ENCODE measurements at regions not wholly inside any gene's neighbourhood (a gene's known extent, or its start where the extent isn't known, plus 50 kb on each side); places are given as distances from the start of the nearest gene placed in this dataset.

GRCh38 chr7:22651534-22652243 is 75.3 kb upstream of the IL6 start:
- no peaks in the 10 kb centered on the region for H3K36me3 ChIP-seq (ENCODE audit: control insufficient read depth in 4 of 4, insufficient read depth in 4 of 4, low read length in 3 of 4)
- peaks cover 0 to under 1% (median 0%) of the 10 kb centered on the region in 5 experiments for H3K27me3 ChIP-seq (replicated peaks in 2 of 5; ENCODE audit: control insufficient read depth in 4 of 5, insufficient read depth in 5 of 5, low read length in 4 of 5)
- peaks cover 0 to 16% (median 5%) of the 10 kb centered on the region in 5 experiments for H3K9me3 ChIP-seq (ENCODE audit: control extremely low read depth in 1 of 5, control insufficient read depth in 4 of 5, insufficient read depth in 2 of 5, low read depth in 1 of 5, low read length in 4 of 5)
- H3K27ac ChIP-seq (ENCODE audit: insufficient read depth in 1 of 2, low read depth in 1 of 2, low read length in 2 of 2, poor library complexity in 1 of 2, severe bottlenecking in 2 of 2): no peak overlapping the region
- no peak overlapping the region for H3K4me3 ChIP-seq (ENCODE audit: control insufficient read depth in 1 of 7, extremely low read depth in 1 of 7, insufficient read depth in 4 of 7, low read depth in 2 of 7, low read length in 6 of 7)
- ChIA-PET POLR2A (no interaction called here), CTCF (interaction anchor here (1.5 kb wide), 1 partner anchor 11 kb away, joined by 3 read pairs; no protein-coding TSS in a partner anchor)
- no CpG with 5 or more reads among the region's 5 CpGs for WGBS (ENCODE audit: insufficient coverage)
- H3K4me1 ChIP-seq (ENCODE audit: control extremely low read depth in 1 of 4, control insufficient read depth in 4 of 4, insufficient read depth in 4 of 4, low read length in 3 of 4): no peaks in the 10 kb centered on the region
- DNase-seq: no peak

GRCh38 chr7:22651036-22651435 is 76.0 kb upstream of the IL6 start:
- H3K27ac ChIP-seq (ENCODE audit: insufficient read depth in 1 of 2, low read depth in 1 of 2, low read length in 2 of 2, poor library complexity in 1 of 2, severe bottlenecking in 2 of 2): no peak overlapping the region
- H3K36me3 ChIP-seq (ENCODE audit: control insufficient read depth in 4 of 4, insufficient read depth in 4 of 4, low read length in 3 of 4): no peaks in the 10 kb centered on the region
- DNase-seq: no peak
- CTCF ChIA-PET: interaction anchor here (1.5 kb wide), 1 partner anchor 12 kb away, joined by 3 read pairs; no protein-coding TSS in a partner anchor
- no peak overlapping the region for H3K4me3 ChIP-seq (ENCODE audit: control insufficient read depth in 1 of 7, extremely low read depth in 1 of 7, insufficient read depth in 4 of 7, low read depth in 2 of 7, low read length in 6 of 7)
- peaks cover 0 to 23% (median 12%) of the 10 kb centered on the region in 5 experiments for H3K9me3 ChIP-seq (ENCODE audit: control extremely low read depth in 1 of 5, control insufficient read depth in 4 of 5, insufficient read depth in 2 of 5, low read depth in 1 of 5, low read length in 4 of 5)
- POLR2A ChIA-PET: no interaction called here
- no peaks in the 10 kb centered on the region for H3K4me1 ChIP-seq (ENCODE audit: control extremely low read depth in 1 of 4, control insufficient read depth in 4 of 4, insufficient read depth in 4 of 4, low read length in 3 of 4)
- 98% methylated on average over 4 of the region's 4 CpGs for WGBS (ENCODE audit: insufficient coverage)
- peaks cover 0 to 3% (median 0%) of the 10 kb centered on the region in 5 experiments for H3K27me3 ChIP-seq (replicated peaks in 2 of 5; ENCODE audit: control insufficient read depth in 4 of 5, insufficient read depth in 5 of 5, low read length in 4 of 5)

- no CpG with 5 or more reads among the region's 3 CpGs for WGBS (ENCODE audit: insufficient coverage)
- Histone ChIP-seq H3K27ac (ENCODE audit: insufficient read depth in 1 of 2, low read depth in 1 of 2, low read length in 2 of 2, poor library complexity in 1 of 2, severe bottlenecking in 2 of 2) (no peak overlapping the region), H3K4me1 (ENCODE audit: control extremely low read depth in 1 of 4, control insufficient read depth in 4 of 4, insufficient read depth in 4 of 4, low read length in 3 of 4) (no peaks in the 10 kb centered on the region), H3K9me3 (ENCODE audit: control extremely low read depth in 1 of 5, control insufficient read depth in 4 of 5, insufficient read depth in 2 of 5, low read depth in 1 of 5, low read length in 4 of 5) (peaks cover 3 to 31% (median 15%) of the 10 kb centered on the region in 5 experiments), H3K4me3 (ENCODE audit: control insufficient read depth in 1 of 7, extremely low read depth in 1 of 7, insufficient read depth in 4 of 7, low read depth in 2 of 7, low read length in 6 of 7) (no peak overlapping the region), H3K27me3 (replicated peaks in 2 of 5; ENCODE audit: control insufficient read depth in 4 of 5, insufficient read depth in 5 of 5, low read length in 4 of 5) (peaks cover 0 to 3% (median 0%) of the 10 kb centered on the region in 5 experiments), H3K36me3 (ENCODE audit: control insufficient read depth in 4 of 4, insufficient read depth in 4 of 4, low read length in 3 of 4) (no peaks in the 10 kb centered on the region)
- no peak for DNase-seq
- ChIA-PET POLR2A (no interaction called here), CTCF (interaction anchor here (0.8 kb wide), 1 partner anchor 11 kb away, joined by 3 read pairs; no protein-coding TSS in a partner anchor)
These were observed 77.3 kb upstream of the IL6 start for GRCh38 chr7:22649686-22650085.

GRCh38 chr7:22647451-22648257 is 79.3 kb upstream of the IL6 start:
- CTCF ChIA-PET: no interaction called here

DNA sequence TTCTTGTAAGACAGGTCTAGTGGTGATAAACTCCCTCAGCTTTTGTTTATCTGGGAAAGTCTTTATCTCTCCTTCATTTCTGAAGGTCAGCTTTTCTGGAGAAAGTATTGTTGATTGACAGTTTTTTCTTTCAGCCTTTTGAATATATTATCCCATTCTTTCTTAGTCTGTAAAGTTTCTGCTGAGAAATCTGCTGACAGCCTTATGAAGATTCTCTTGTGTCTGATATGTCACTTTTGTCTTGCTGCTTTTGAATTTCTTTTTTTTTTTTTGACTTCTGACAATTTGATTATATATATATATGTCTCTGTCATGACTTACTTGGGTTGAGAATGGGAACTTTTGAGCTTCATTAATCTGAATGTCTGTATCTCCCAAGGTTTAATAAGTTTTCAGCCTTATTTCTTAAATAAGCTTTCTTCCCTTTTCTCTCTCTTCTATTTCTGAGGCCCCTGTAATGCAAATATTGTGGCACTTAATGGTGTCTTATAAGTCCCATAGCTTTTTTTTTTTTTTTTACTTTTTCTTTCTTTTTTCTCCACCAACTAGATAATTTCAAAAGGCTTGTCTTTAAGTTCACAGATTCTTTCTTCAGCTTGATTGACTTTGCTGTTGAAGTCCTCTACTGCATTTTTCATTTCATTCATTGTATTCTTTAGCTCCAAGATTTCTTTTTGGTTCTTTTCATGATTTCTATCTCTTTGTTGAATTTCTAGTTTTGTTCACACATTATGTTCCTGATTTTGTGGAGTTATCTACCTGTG is 81.4 kb upstream of the IL6 start:
- ChIA-PET CTCF (no interaction called here), POLR2A (interaction anchor here (0.6 to 0.7 kb wide), 2 partner anchors 16 to 988 kb away, joined by 5 read pairs; no protein-coding TSS in a partner anchor)
- peak in 2 of 3 donors; percentile 2 to 7 for DNase-seq
- H3K27ac ChIP-seq (ENCODE audit: insufficient read depth in 1 of 2, low read depth in 1 of 2, low read length in 2 of 2, poor library complexity in 1 of 2, severe bottlenecking in 2 of 2): no peak overlapping the region
- peaks cover 0 to 3% (median 0%) of the 10 kb centered on the region in 5 experiments for H3K27me3 ChIP-seq (replicated peaks in 2 of 5; ENCODE audit: control insufficient read depth in 4 of 5, insufficient read depth in 5 of 5, low read length in 4 of 5)
- H3K9me3 ChIP-seq (ENCODE audit: control extremely low read depth in 1 of 5, control insufficient read depth in 4 of 5, insufficient read depth in 2 of 5, low read depth in 1 of 5, low read length in 4 of 5): peaks cover 7 to 51% (median 21%) of the 10 kb centered on the region in 5 experiments
- H3K4me3 ChIP-seq (ENCODE audit: control insufficient read depth in 1 of 7, extremely low read depth in 1 of 7, insufficient read depth in 4 of 7, low read depth in 2 of 7, low read length in 6 of 7): no peak overlapping the region
- no peaks in the 10 kb centered on the region for H3K36me3 ChIP-seq (ENCODE audit: control insufficient read depth in 4 of 4, insufficient read depth in 4 of 4, low read length in 3 of 4)
- no peaks in the 10 kb centered on the region for H3K4me1 ChIP-seq (ENCODE audit: control extremely low read depth in 1 of 4, control insufficient read depth in 4 of 4, insufficient read depth in 4 of 4, low read length in 3 of 4)

More at GRCh38 chr7:22647451-22648257, 79.3 kb upstream of the IL6 start:
- no peak for DNase-seq
- POLR2A ChIA-PET: no interaction called here
- peaks cover 6 to 38% (median 19%) of the 10 kb centered on the region in 5 experiments for H3K9me3 ChIP-seq (ENCODE audit: control extremely low read depth in 1 of 5, control insufficient read depth in 4 of 5, insufficient read depth in 2 of 5, low read depth in 1 of 5, low read length in 4 of 5)
- no peaks in the 10 kb centered on the region for H3K36me3 ChIP-seq (ENCODE audit: control insufficient read depth in 4 of 4, insufficient read depth in 4 of 4, low read length in 3 of 4)
- WGBS (ENCODE audit: insufficient coverage): 93% methylated on average over 3 of the region's 3 CpGs
- no peaks in the 10 kb centered on the region for H3K4me1 ChIP-seq (ENCODE audit: control extremely low read depth in 1 of 4, control insufficient read depth in 4 of 4, insufficient read depth in 4 of 4, low read length in 3 of 4)
- no peak overlapping the region for H3K27ac ChIP-seq (ENCODE audit: insufficient read depth in 1 of 2, low read depth in 1 of 2, low read length in 2 of 2, poor library complexity in 1 of 2, severe bottlenecking in 2 of 2)
- H3K4me3 ChIP-seq (ENCODE audit: control insufficient read depth in 1 of 7, extremely low read depth in 1 of 7, insufficient read depth in 4 of 7, low read depth in 2 of 7, low read length in 6 of 7): no peak overlapping the region
- peaks cover 0 to 3% (median 0%) of the 10 kb centered on the region in 5 experiments for H3K27me3 ChIP-seq (replicated peaks in 2 of 5; ENCODE audit: control insufficient read depth in 4 of 5, insufficient read depth in 5 of 5, low read length in 4 of 5)

- H3K36me3 ChIP-seq (ENCODE audit: control insufficient read depth in 4 of 4, insufficient read depth in 4 of 4, low read length in 3 of 4): no peaks in the 10 kb centered on the region
- ChIA-PET POLR2A (no interaction called here), CTCF (no interaction called here)
- H3K4me3 ChIP-seq (ENCODE audit: control insufficient read depth in 1 of 7, extremely low read depth in 1 of 7, insufficient read depth in 4 of 7, low read depth in 2 of 7, low read length in 6 of 7): no peak overlapping the region
- no peaks in the 10 kb centered on the region for H3K4me1 ChIP-seq (ENCODE audit: control extremely low read depth in 1 of 4, control insufficient read depth in 4 of 4, insufficient read depth in 4 of 4, low read length in 3 of 4)
- no peak overlapping the region for H3K27ac ChIP-seq (ENCODE audit: insufficient read depth in 1 of 2, low read depth in 1 of 2, low read length in 2 of 2, poor library complexity in 1 of 2, severe bottlenecking in 2 of 2)
- peaks cover 0 to 3% (median 0%) of the 10 kb centered on the region in 5 experiments for H3K27me3 ChIP-seq (replicated peaks in 2 of 5; ENCODE audit: control insufficient read depth in 4 of 5, insufficient read depth in 5 of 5, low read length in 4 of 5)
- no peak for DNase-seq
- peaks cover 7 to 39% (median 19%) of the 10 kb centered on the region in 5 experiments for H3K9me3 ChIP-seq (ENCODE audit: control extremely low read depth in 1 of 5, control insufficient read depth in 4 of 5, insufficient read depth in 2 of 5, low read depth in 1 of 5, low read length in 4 of 5)
These were observed 84.5 kb upstream of the IL6 start for GRCh38 chr7:22642454-22642853.
